Nucleus accumbens (tissue), 56 donors: ENCODE measurements at regions not wholly inside any gene's neighbourhood (a gene's known extent, or its start where the extent isn't known, plus 50 kb on each side); places are given as distances from the start of the nearest gene placed in this dataset.
A peak's percentile ranks its signal among the peaks of the same experiment; 100 is the strongest.

Source experiments
- DNase-seq, 56 donors: peaks; one replicate each; lab custom pipeline; 2025; lab: John Stamatoyannopoulos, UW

GRCh38 chr2:125681576-125681975 is 974.4 kb upstream of the GYPC start:
- DNase-seq = no peak

- DNase-seq = peak in 1 of 56 donors; percentile 3
Measured at GRCh38 chr2:125681976-125682805, 973.8 kb upstream of the GYPC start.

GRCh38 chr2:125684256-125684655 is 971.7 kb upstream of the GYPC start:
- DNase-seq = no peak

- DNase-seq = no peak
Measured at GRCh38 chr2:125684932-125685331, 971.0 kb upstream of the GYPC start.

- no peak for DNase-seq
Measured at GRCh38 chr2:125696560-125696959, 959.4 kb upstream of the GYPC start.

GRCh38 chr2:125698280-125698679 is 957.7 kb upstream of the GYPC start:
- DNase-seq = no peak

GRCh38 chr2:125701070-125701469 is 954.9 kb upstream of the GYPC start:
- no peak for DNase-seq

- DNase-seq = no peak
Measured at GRCh38 chr2:125707611-125708010, 948.3 kb upstream of the GYPC start.

GRCh38 chr2:125710561-125710960 is 945.4 kb upstream of the GYPC start:
- DNase-seq = no peak

GRCh38 chr2:125711075-125711474 is 944.9 kb upstream of the GYPC start:
- no peak for DNase-seq

- DNase-seq = no peak
Measured at GRCh38 chr2:125713533-125713932, 942.4 kb upstream of the GYPC start.

GRCh38 chr2:125721072-125721721 is 934.8 kb upstream of the GYPC start:
- DNase-seq = no peak

GRCh38 chr2:125730921-125731320 is 925.0 kb upstream of the GYPC start:
- no peak for DNase-seq

- DNase-seq = no peak
Measured at GRCh38 chr2:125736306-125736705, 919.7 kb upstream of the GYPC start.

- DNase-seq = peak in 43 of 56 donors; percentile 1 to 62 (median 21)
Measured at GRCh38 chr2:125745514-125745913, 910.4 kb upstream of the GYPC start.

- no peak for DNase-seq
Measured at GRCh38 chr2:125746321-125747164, 909.4 kb upstream of the GYPC start.

- no peak for DNase-seq
Measured at GRCh38 chr2:125747165-125747425, 908.9 kb upstream of the GYPC start.

- no peak for DNase-seq
Measured at GRCh38 chr2:125756431-125756830, 899.5 kb upstream of the GYPC start.

- no peak for DNase-seq
Measured at GRCh38 chr2:125796784-125797183, 859.2 kb upstream of the GYPC start.

GRCh38 chr2:125797192-125797591 is 858.8 kb upstream of the GYPC start:
- DNase-seq = no peak

GRCh38 chr2:125822746-125823145 is 833.2 kb upstream of the GYPC start:
- DNase-seq = no peak
